Head of caudate nucleus (tissue), 42 donors: ENCODE measurements at regions not wholly inside any gene's neighbourhood (a gene's known extent, or its start where the extent isn't known, plus 50 kb on each side); places are given as distances from the start of the nearest gene placed in this dataset.
"Not testable (repeated sequence)": the region's sequence is repeated elsewhere in the genome, so short reads cannot be mapped to it uniquely, and the experiment has no call there.

Experiments used
- DNase-seq, 42 donors: peaks; one replicate each; pipeline versions ENCODE4 v3.0.0 to v3.0.0-alpha.2; 2020 to 2021; ENCODE audit warnings: mixed read lengths in 7 of 42
- intact Hi-C: fragments of 100-400 bp; cut with DNase I; formaldehyde crosslinking; loops from one replicate; pipeline ENCODE4 v1.15.0; 2022

DNA sequence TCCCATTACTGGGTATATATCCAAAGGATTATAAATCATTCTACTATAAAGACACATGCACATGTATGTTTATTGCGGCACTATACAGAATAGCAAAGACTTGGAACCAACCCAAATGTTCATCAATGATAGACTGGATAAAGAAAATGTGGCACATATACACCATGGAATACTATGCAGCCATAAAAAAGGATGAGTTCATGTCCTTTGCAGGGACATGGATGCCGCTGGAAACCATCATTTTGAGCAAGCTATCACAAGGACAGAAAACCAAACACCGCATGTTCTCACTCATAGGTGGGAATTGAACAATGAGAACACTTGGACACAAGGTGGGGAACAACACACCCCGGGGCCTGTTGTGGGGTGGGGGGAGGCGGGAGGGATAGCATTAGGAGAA lies 57.0 kb upstream of the NEUROD1 start:
- DNase-seq, intact Hi-C loops: not testable (repeated sequence)

DNA sequence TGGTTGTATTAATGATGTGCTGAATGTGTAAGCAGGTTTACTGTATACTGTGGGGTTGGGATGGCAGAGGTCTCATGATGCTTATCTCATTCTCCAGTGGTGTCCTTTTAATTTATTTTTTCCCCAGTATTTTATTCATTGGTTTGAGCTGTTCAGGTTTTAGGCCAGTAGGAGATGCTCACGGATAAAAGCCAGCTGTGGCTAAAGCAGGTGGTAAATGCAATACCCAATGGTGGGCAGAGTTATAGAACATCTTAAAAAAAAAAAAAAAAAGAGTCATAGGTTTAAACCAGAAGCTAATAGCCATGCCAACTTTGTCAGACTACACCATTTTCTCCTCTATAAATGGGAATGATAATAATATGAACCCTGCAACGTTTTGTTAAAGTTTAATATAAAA lies 57.8 kb upstream of the NEUROD1 start:
- intact Hi-C loops, result no loop called here
- no peak for DNase-seq

DNA sequence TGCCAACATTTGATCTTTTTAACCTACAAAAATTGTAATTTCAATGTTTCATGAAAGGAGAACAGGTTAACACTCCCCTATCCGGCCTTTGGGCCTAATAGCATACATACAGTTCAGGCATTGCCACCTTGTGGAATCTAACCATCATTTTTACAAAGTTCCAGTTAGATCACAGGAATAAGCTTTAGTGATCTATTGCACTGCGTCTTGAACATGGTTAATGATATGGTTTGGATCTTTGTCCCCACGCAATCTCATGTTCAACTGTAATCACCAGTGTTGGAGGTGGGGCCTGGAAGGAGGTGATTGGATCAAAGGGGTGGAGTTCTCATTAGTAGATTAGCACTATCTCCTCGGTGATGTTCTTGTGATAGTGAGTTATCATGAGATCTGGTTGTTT lies 58.2 kb upstream of the NEUROD1 start:
- intact Hi-C loops, result no loop called here
- no peak for DNase-seq

DNA sequence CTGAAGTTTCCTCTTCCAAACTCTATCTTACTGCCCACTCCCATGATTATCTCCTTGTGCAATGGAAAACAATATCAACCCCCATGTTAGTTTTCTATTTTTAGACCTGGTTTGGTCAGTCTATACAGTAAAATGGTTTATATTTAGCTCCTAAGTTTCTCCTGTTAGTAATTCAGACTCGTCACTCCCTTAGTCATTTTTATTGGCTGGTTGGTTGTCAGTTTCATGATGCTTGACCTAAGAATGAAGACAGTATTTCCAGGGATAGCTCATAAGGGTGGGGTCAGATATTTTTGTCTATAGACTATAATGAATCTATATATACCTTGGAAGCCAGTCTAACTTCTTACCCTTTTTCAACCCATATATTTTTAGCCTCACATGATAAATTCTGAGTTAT lies 61.4 kb upstream of the NEUROD1 start:
- no peak for DNase-seq
- intact Hi-C loops, result loop anchor here (5.0 to 10.0 kb wide), 2 partner anchors 151 to 203 kb away; partner anchors contain the start of gene ITPRID2

DNA sequence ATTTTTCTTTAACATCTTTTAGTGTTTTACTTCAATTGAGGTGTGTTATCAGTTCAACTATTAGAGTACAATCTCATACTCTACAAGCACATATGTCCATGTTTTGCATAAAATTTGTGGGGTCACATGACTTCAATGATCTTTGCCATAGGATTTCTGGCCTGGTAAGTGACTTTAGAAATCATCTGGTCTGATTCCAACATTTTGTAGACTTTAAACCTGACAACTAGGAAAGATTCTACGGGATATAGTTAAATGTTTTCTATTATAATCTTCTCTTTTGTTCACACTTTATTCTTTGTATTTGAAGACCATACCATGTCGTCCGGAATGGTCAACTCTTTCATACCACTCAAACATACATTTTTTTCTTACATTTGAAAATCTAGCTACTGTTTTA lies 62.0 kb upstream of the NEUROD1 start:
- intact Hi-C loops, result loop anchor here (5.0 to 10.0 kb wide), 2 partner anchors 150 to 202 kb away; partner anchors contain the start of gene ITPRID2
- DNase-seq, result no peak

DNA sequence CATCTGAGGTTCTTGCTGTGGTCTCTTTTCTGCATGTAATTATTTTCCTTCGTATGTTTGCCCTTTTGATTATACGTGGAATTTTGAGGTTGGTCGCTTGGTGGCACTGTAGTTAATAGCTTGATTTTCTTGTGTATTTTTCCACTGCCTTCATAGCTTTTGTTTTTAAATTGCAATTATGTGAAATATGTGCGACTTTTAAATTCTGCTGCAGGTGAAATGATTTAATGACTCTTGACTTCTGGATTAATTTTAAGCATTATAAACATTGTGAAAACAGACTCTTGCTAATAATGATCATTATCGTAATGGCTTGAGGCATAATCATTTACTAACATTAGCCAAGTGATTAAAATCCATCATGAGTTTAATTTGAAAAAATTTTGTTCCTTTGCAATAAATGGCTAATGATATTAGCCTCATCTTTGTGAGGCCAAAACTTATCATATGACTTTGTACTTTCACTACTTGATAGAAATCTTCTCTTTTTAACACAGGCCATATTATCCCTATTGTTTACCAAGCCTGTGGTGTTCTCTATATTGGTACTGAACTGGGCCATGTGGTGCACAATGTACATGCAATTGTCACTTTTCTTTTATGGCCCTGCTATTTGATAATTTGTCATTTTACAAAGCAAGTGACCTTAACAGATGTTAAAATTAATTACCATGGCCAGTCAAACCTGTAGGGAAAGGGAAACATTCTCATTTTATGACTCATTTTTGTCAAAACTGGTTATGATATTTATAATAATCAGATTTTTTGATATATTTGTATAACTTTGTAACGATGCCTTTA lies 62.8 kb upstream of the NEUROD1 start:
- DNase-seq, result peak in 30 of 42 donors; percentile 4 to 78 (median 38)
- intact Hi-C loops, result loop anchor here (5.0 to 10.0 kb wide), 2 partner anchors 149 to 202 kb away; partner anchors contain the start of gene ITPRID2

DNA sequence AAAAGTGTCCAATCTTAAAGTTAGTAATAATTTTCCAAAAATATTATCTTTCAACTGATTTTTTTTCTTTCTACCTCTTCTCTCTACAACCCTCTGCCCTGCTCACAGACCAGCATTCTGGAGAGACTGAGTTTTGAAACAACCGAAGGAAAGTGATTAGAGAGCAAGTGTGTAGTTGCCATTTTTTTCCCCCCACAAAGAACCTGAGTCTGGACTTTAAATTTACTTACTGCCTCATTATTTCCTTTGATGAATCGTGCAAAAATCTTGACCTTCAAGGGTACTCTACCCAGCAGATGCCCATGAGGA lies 63.4 kb upstream of the NEUROD1 start:
- intact Hi-C loops, result loop anchor here (5.0 to 10.0 kb wide), 2 partner anchors 149 to 201 kb away; partner anchors contain the start of gene ITPRID2

DNA sequence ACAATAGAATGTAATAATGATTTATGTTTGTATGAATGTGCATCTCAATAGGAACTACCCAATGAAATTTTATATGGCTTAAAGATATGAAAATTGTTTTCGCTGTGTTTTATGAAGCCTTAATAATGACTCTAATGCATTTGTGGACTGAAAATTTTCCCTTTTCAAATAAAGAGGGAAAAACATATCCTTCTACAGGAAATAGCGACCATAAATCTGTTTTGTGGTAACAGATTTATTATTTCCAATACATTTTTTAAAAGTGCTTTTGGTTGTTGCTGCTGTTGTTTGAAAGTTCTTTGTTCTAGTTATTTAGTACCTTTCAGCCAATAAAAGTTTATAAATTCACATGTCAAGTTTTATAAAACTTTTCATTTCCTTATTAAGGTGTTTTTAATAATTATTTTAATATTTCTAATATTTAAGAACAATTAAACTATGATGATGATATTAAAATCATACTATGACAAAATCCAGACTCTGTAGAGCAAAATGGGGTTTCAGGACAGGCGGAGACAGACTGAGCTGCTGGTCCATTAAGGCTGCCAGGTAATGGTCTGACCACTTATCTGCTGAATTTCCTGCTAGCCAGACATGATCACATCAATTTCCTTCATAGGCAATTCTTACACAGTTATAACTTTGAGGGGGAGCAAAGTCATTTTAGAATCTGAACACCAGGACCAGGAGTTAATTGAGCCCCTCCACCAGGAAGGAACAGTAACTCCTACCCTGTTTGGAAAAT lies 65.7 kb upstream of the NEUROD1 start:
- no peak for DNase-seq
- intact Hi-C loops, result loop anchor here (10.0 kb wide), 1 partner anchor 199 kb away; no protein-coding TSS in a partner anchor

More for the DNA sequence above, 63.4 kb upstream of the NEUROD1 start:
- no peak for DNase-seq

DNA sequence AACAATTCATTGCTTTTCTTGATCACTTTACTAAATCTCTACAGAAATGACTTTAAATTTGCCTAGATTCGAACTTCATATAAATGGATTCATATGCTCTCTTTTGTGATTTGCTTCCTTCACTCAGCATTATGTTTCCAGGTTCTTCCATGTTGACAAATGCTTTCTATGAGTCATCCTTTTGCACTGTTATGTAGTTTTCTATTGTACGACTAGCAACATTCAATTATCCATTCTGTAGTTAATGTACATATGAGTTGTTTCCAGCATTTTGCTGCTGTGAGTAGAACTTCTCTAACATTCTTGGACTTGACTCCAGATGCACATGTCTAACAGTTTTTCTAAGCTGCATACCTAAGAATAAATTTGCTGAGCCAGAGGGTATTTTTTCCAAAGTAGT lies 66.5 kb upstream of the NEUROD1 start:
- intact Hi-C loops, result loop anchor here (10.0 kb wide), 1 partner anchor 198 kb away; no protein-coding TSS in a partner anchor
- DNase-seq, result no peak

DNA sequence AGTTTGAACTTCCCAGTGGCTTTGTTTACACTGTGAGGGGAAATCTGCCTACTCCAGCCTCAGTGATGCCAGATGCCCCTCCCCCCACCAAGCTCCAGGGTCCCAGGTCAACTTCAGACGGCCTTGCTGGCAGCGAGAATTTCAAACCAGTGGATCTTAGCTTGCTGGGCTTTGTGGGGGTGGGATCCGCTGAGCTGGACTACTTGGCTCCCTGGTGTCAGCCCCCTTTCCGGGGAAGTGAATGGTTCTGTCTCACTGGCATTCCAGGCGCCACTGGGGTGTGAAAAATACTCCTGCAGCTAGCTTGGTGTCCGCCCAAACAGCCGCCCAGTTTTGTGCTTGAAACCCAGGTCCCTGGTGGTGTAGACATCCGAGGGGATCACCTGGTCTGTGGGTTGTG lies 70.0 kb upstream of the NEUROD1 start:
- no peak for DNase-seq
- intact Hi-C loops, result no loop called here

DNA sequence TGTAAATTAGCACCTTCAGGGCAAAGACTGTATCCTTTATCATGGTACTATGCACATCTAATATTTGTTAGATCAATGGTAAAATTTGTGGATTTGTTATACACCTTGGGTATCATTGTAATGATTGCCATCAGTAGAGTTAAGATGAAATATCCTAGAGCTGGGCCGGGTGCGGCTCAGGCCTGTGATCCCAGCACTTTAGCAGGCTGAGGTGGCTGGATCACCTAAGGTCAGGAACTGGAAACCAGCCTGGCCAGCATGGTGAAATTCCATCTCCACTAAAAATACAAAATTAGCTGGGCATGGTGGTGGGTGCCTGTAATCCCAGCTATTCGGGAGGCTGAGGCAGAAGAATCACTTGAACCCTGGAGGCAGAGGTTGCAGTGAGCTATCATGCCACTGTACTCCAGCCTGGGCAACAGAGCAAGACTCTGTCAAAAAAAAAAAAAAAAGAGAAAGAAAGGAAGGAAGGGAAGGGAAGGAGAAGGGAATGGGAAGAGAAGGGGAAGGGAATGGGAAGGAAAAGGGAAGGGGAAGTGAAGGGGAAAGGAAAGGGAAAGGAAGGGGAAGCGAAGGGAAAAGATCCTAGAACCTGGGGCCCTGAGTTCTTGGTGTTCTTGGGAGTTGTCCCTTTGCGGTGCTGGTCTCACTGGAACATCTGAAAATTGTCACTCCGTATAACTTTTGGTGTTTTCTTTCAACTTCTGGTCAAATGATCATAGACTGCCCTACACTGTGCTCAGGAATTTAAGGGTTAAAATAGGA lies 71.1 kb upstream of the NEUROD1 start:
- no peak for DNase-seq
- intact Hi-C loops, result no loop called here

DNA sequence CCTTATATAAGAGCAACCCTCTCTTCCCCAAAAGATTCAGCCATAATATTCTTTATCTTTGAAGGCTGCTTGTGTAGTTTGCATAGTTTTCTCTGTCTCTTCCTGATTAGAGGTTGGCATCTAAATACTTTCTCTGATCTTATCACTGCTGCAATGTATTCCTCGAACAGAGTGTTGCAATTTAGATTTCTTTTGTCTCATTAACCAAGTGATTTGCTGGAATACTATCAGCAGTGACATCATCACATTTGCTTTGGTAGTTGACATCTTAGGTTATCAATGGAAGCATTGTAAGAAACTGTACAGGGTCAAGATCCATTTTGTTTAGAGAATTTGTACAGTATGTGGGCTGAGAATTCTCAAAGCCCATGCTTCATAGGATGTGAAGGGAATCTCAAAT lies 72.0 kb upstream of the NEUROD1 start:
- no peak for DNase-seq
- intact Hi-C loops, result no loop called here

DNA sequence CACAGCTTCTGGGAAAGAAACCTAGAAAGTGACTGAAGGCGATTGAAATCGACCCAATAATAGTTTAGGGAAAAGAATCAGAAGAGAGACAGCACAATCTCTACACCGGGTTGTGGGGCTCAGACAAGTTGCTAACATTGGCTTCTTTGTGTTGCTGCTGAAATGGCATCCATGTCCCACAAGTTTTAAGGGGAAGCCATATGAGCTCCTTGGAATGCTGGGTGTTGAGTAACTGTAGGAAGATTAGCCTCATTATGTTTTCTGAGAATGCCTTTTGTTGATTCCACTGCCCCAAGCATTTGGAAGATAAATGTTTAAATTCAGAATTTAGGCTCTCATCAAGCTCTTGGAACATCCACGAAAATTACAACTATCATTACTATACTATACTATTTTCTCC lies 73.4 kb upstream of the NEUROD1 start:
- no peak for DNase-seq
- intact Hi-C loops, result no loop called here

DNA sequence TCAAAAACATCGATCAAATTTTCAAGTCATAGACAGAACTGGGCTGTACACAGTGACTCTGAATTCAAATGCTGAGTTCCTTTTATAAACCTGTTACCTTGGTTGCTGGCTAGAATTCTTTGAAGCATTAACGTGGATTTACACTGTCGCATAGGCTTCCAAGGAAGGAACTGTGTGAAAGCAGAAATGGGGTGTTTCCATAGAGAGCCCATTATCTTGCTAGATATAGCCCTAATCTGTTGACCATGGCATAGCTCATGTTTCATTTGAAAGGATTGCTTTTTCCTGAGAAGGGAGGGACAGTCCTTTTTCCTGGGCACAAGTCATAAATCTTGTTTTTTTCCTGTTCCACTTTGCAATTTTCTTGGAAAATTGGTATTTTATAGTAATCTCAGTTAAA lies 73.8 kb upstream of the NEUROD1 start:
- intact Hi-C loops, result no loop called here
- no peak for DNase-seq

DNA sequence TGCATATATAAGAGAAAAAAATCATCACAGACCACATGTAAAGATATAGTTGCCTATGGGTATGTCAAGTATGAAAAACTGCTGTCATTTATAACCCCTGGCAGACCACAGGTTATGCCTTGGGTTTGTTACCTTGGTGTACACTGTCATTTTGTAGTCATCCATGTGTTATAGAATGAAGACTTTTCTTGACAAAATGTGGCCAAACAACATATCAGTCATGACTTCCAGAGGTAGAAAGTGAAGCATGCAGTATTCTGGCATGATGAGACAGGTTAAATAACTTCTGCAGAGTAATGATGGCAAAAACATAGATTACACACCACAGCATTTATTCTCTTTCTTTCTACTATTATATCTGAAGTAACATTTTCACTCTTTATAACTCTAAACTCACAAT lies 74.9 kb upstream of the NEUROD1 start:
- intact Hi-C loops, result no loop called here
- no peak for DNase-seq

DNA sequence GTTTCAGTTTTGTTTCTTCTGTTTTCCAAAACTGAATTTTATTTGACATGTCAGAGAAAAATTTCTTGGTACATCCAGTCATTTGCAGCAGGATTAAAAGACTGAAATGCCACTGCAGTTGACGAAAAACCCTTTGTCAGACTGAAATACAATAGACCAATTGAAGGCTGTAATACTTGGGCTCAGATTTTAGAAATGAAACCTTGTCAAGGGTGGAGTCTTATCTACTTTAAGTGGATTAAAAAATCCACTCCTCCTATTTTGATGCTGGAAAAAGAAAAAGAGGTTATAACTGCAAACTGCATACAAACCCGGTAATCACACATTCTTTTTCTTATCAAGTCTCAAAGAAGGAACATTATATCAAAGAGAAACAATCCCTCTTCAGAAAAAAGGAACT lies 80.2 kb upstream of the NEUROD1 start:
- intact Hi-C loops, result no loop called here
- no peak for DNase-seq

DNA sequence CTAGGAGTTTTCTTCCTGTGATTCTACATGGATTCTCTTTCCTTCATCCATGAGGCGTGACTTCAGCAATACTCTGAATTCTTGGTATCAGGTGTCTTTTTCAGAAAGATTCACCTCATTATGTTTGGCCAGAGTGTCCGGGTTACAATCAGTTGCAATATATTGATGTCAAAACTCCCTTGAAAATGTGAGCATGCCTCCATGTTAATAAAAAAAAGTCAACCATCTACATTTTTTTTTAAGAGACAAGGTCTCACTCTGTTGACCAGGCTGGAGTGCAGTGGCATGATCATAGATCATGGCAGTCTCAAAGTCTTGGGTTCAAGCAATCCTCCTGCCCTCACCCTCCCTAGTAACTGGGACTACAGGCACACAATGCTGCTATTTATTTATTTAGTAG lies 80.9 kb upstream of the NEUROD1 start:
- intact Hi-C loops, result no loop called here
- no peak for DNase-seq

DNA sequence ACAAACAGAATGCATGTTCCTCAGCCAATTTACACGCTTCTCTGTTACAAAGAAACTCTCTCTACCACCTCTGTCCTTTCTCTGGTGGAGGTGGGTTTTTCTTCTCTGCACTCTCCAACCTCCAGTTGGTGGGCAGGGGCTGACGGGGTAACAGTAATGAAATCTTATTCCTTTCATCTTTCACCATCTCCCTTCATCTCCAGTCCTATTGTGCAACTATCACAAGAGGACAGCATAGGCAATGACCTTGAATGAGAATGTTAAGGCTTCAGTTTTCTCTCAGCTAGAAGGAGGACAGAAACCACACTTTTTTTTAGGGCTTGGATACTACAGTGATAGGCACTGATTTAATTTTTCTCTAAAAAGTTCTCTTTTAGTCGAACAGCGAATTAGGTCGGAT lies 81.7 kb upstream of the NEUROD1 start:
- intact Hi-C loops, result no loop called here
- no peak for DNase-seq

DNA sequence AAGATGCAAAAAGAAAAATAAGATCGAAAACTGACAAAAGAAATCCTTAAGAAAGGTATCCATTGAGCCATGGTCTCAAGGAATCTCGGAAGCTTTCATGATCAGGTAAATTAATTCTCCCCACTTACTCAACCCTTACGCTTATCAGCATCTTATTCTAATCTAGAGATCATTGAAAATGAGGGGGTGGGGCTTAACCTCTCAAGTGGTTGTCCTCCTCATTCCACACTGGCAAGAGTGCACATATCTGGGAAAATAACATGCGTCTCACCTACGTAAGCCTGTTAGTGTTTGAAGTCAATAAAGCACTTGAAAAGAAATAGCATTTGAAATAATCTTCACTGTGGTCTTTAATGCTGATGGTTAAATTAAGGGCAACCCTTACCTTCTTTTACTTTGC lies 82.5 kb upstream of the NEUROD1 start:
- intact Hi-C loops, result no loop called here
- DNase-seq, result no peak

DNA sequence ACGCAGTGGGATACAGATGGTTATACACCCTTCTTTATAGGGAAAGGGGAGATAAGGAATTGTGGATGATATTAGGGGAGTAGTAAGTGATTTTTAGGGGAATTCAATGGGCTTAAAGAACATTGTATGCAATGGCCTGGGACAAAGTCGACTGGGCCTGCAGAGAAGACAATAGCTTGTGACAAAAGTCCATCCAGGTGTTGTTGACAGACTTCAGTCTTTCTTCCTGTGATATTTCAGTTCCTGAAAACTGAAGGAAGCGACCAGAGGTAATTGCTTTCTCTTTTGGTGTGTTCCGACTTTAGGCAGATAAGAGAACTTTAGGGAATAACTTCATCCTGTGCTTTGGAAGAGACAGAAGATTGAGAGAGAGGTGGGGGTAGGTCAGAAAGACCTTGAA lies 83.1 kb upstream of the NEUROD1 start:
- intact Hi-C loops, result no loop called here
- DNase-seq, result no peak
